SU-DHL-6 (cell line): ENCODE measurements at regions not wholly inside any gene's neighbourhood (a gene's known extent, or its start where the extent isn't known, plus 50 kb on each side); places are given as distances from the start of the nearest gene placed in this dataset.

Experiments
- H2AFZ ChIP-seq: fragments of 200-600 bp; sonication (generic); 2 replicates; pipeline ENCODE4 v1.6.1; 2014; ENCODE audit warnings: low read depth, mild to moderate bottlenecking, moderate library complexity, mixed read lengths, antibody characterized with exemption, low read length; ENCODE audit not compliant: severe bottlenecking
- H3F3A ChIP-seq: fragments of 200-600 bp; shearing (Covaris generic); 2 replicates; pipeline ENCODE4 v1.6.0; 2016; ENCODE audit warnings: antibody characterized with exemption, mild to moderate bottlenecking; ENCODE audit not compliant: insufficient read depth
- H3K27ac ChIP-seq: fragments of 200-600 bp; sonication (generic); 2 replicates; pipeline ENCODE4 v1.5.1; 2016; ENCODE audit warnings: low read depth, mild to moderate bottlenecking, low read length, moderate library complexity, mixed read lengths
- H3K27me3 ChIP-seq: fragments of 200-600 bp; sonication (generic), shearing (Covaris generic); 2 replicates; pipeline ENCODE4 v1.6.0; 2014; ENCODE audit warnings: mild to moderate bottlenecking, low read length
- H3K36me3 ChIP-seq: fragments of 200-600 bp; sonication (generic); 2 replicates; pipeline ENCODE4 v1.6.1; 2014; ENCODE audit warnings: mild to moderate bottlenecking, low read length, mixed read lengths
- H3K4me2 ChIP-seq: fragments of 300-600, 200-600 bp; shearing (Covaris generic), sonication (generic); 2 replicates; pipeline ENCODE4 v1.6.0; 2014; ENCODE audit warnings: low read length, low read depth, mild to moderate bottlenecking; ENCODE audit not compliant: poor library complexity, severe bottlenecking
- H3K4me3 ChIP-seq: fragments of 200-600 bp; sonication (generic); 2 replicates; pipeline ENCODE4 v1.5.1; 2014; ENCODE audit warnings: antibody characterized with exemption, low read length, mild to moderate bottlenecking, mixed read lengths; ENCODE audit not compliant: insufficient read depth, poor library complexity, severe bottlenecking
- H3K79me2 ChIP-seq: fragments of 200-600 bp; sonication (generic); 2 replicates; pipeline ENCODE4 v1.6.1; 2014; ENCODE audit warnings: mild to moderate bottlenecking, low read length, moderate library complexity; ENCODE audit not compliant: insufficient read depth
- H3K9ac ChIP-seq: fragments of 200-600 bp; sonication (generic); 2 replicates; pipeline ENCODE4 v1.7.0; 2014; ENCODE audit warnings: mild to moderate bottlenecking, low read length
- H3K9me2 ChIP-seq: fragments of 200-600 bp; sonication (generic); replicated peaks from 2 replicates; pipeline ENCODE4 v1.6.1; 2014; ENCODE audit warnings: low read length; ENCODE audit not compliant: insufficient read depth
- H3K9me3 ChIP-seq: fragments of 200-600 bp; sonication (generic); 2 replicates; pipeline ENCODE4 v1.6.1; 2014; ENCODE audit warnings: low read length, mixed read lengths; ENCODE audit not compliant: insufficient read depth
- H4K20me1 ChIP-seq: fragments of 200-600 bp; sonication (generic); 2 replicates; pipeline ENCODE4 v1.6.1; 2014; ENCODE audit warnings: low read depth, mild to moderate bottlenecking, antibody characterized with exemption, low read length, moderate library complexity, mixed read lengths
- EZH2phosphoT487 ChIP-seq: fragments of 200-600 bp; sonication (generic), shearing (Covaris generic); conservative IDR thresholded peaks from 2 replicates; pipeline ENCODE4 v1.6.1; 2018; ENCODE audit warnings: mild to moderate bottlenecking, antibody characterized with exemption, low read length, moderate library complexity, mixed read lengths
- TF ChIP-seq, protein P1 (sequence below): fragments of 200-600 bp; sonication (generic); IDR thresholded peaks from one replicate; pipeline ENCODE4 v1.5.1; 2017; ENCODE audit warnings: antibody characterized with exemption, mild to moderate bottlenecking, low read length, moderate library complexity; ENCODE audit not compliant: insufficient read depth, poor library complexity, severe bottlenecking

DNA sequence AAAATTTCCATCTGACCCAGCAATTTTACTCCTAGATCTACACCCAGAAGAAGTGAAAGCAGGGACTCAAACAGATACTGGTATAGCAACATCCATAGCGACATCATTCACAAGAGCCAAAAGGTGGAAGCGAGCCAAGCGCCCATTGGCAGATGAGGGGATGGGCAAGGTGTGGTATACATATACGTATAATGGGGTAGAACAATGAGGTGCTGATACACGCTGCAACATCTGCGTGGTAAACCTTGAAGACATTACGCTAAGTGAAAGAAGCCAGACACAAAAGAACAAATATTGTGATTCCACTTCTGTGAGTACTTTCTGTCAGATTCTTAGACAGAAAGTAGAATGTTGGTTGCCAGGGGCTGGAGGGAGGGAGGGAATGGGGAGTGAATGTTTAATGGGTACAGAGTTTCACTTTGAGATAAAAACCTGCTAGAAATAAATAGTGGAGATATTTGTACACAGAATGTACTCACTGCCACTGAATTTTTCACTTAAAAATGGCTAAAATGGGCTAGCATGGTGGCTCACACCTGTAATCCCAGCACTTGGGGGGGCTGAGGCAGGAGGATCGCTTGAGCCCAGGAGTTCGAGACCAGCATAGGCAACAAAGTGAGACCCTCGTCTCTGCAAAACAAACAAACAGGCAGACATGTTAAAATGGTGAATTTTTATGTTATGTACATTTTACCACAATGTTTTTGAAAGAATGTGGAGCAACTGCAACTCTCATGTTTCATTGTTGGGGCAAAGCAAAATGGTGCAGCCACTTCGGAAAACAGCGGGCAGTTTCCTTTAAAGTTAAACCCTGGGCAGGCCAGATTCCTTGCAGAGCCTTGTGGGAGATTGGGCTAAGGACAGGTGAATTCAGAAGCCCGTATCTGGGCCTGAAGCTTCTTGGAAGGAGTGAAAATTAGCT, 103.4 kb upstream of the MYCN start:
- H3K4me2 ChIP-seq, result no peak overlapping the region
- TF ChIP-seq EZH2phosphoT487, result no peak
- TF ChIP-seq, protein P1, sequence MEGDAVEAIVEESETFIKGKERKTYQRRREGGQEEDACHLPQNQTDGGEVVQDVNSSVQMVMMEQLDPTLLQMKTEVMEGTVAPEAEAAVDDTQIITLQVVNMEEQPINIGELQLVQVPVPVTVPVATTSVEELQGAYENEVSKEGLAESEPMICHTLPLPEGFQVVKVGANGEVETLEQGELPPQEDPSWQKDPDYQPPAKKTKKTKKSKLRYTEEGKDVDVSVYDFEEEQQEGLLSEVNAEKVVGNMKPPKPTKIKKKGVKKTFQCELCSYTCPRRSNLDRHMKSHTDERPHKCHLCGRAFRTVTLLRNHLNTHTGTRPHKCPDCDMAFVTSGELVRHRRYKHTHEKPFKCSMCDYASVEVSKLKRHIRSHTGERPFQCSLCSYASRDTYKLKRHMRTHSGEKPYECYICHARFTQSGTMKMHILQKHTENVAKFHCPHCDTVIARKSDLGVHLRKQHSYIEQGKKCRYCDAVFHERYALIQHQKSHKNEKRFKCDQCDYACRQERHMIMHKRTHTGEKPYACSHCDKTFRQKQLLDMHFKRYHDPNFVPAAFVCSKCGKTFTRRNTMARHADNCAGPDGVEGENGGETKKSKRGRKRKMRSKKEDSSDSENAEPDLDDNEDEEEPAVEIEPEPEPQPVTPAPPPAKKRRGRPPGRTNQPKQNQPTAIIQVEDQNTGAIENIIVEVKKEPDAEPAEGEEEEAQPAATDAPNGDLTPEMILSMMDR, result no peak
- H3K4me3 ChIP-seq, result no peak overlapping the region
- no peak overlapping the region for H3K27ac ChIP-seq
- no peaks in the 10 kb centered on the region for H3K9me2 ChIP-seq
- no peak overlapping the region for H3K9ac ChIP-seq
- no peaks in the 10 kb centered on the region for H3F3A ChIP-seq
- no peak overlapping the region for H2AFZ ChIP-seq
- no peaks in the 10 kb centered on the region for H3K36me3 ChIP-seq
- H3K79me2 ChIP-seq, result no peaks in the 10 kb centered on the region
- no peaks in the 10 kb centered on the region for H3K9me3 ChIP-seq
- H4K20me1 ChIP-seq, result no peaks in the 10 kb centered on the region
- no peaks in the 10 kb centered on the region for H3K27me3 ChIP-seq

- Histone ChIP-seq H3K9me2 (no peaks in the 10 kb centered on the region), H2AFZ (no peak overlapping the region), H3K27ac (no peak overlapping the region), H3K79me2 (no peaks in the 10 kb centered on the region), H3K4me2 (no peak overlapping the region), H3K27me3 (no peaks in the 10 kb centered on the region), H3K36me3 (no peaks in the 10 kb centered on the region), H3F3A (no peaks in the 10 kb centered on the region), H4K20me1 (no peaks in the 10 kb centered on the region), H3K4me3 (no peak overlapping the region), H3K9ac (no peak overlapping the region), H3K9me3 (no peaks in the 10 kb centered on the region)
- TF ChIP-seq, protein P1, result no peak
- no peak for TF ChIP-seq EZH2phosphoT487
Observed at GRCh38 chr2:15838481-15839090, 101.8 kb upstream of the MYCN start.

GRCh38 chr2:15839426-15840124, 100.8 kb upstream of the MYCN start:
- Histone ChIP-seq H3K27ac (no peak overlapping the region), H3F3A (no peaks in the 10 kb centered on the region), H3K4me3 (no peak overlapping the region), H3K4me2 (no peak overlapping the region), H3K9ac (no peak overlapping the region), H4K20me1 (no peaks in the 10 kb centered on the region), H3K9me2 (no peaks in the 10 kb centered on the region), H3K27me3 (no peaks in the 10 kb centered on the region), H3K79me2 (no peaks in the 10 kb centered on the region), H2AFZ (no peak overlapping the region), H3K36me3 (no peaks in the 10 kb centered on the region), H3K9me3 (no peaks in the 10 kb centered on the region)
- TF ChIP-seq, protein P1, result no peak
- no peak for TF ChIP-seq EZH2phosphoT487
